Body of pancreas (tissue), 4 donors: ENCODE measurements at regions not wholly inside any gene's neighbourhood (a gene's known extent, or its start where the extent isn't known, plus 50 kb on each side); places are given as distances from the start of the nearest gene placed in this dataset.

ENCODE experiments used
- CTCF ChIP-seq, 7 experiments: fragments of 450-650 bp in 4 of 7; fragments of 200-600 bp in 3 of 7; sonication (generic) in 3 of 7; IDR thresholded peaks; one replicate each; pipeline ENCODE4 v1.5.1; 2016 to 2019; ENCODE audit warnings: antibody characterized with exemption in 7 of 7
- POLR2A ChIP-seq, 3 donors: fragments of 450-650 bp; IDR thresholded peaks; one replicate each; pipeline ENCODE4 v1.6.1; 2016; ENCODE audit warnings: antibody characterized with exemption in 3 of 3, mild to moderate bottlenecking in 2 of 3

- TF ChIP-seq CTCF (IDR thresholded peaks at IDR 0.05) (no peak), POLR2A (IDR thresholded peaks at IDR 0.05) (no peak)
These were observed 99.8 kb upstream of the TMTC1 start for GRCh38 chr12:29883525-29883924.
